A549 (cell line): ENCODE measurements at regions not wholly inside any gene's neighbourhood (a gene's known extent, or its start where the extent isn't known, plus 50 kb on each side); places are given as distances from the start of the nearest gene placed in this dataset.

Experiments used
- CEBPB ChIP-seq, 2 experiments: fragments of >200 bp in 1 of 2; sonication (Bioruptor Twin) in 1 of 2; formaldehyde crosslinking in 1 of 2; IDR thresholded peaks; 2 replicates each; pipeline ENCODE4 v1.6.1; 2012 to 2016
- CHD4 ChIP-seq: fragments of 200-600 bp; sonication (generic); IDR thresholded peaks from 2 replicates; pipeline ENCODE4 v1.6.1; 2016; ENCODE audit warnings: antibody characterized with exemption, mild to moderate bottlenecking, borderline replicate concordance
- CTCF ChIP-seq: fragments of >200 bp; sonication (Bioruptor Twin); formaldehyde crosslinking; IDR thresholded peaks from 3 replicates; pipeline ENCODE4 v1.5.1; 2016
- EHMT2 ChIP-seq: fragments of 200-600 bp; sonication (generic); IDR thresholded peaks from 2 replicates; pipeline ENCODE4 v1.6.1; 2016; ENCODE audit warnings: antibody characterized with exemption, low read depth, mild to moderate bottlenecking, moderate library complexity
- EP300 ChIP-seq, 2 experiments: fragments of >200 bp; sonication (Bioruptor Twin); formaldehyde crosslinking; IDR thresholded peaks; 2 replicates in 1 of 2; 3 replicates in 1 of 2; pipeline ENCODE4 v1.6.1; 2016 to 2017
- FOSL2 ChIP-seq, 2 experiments: fragments of 450-650 bp in 1 of 2; fragments of >200 bp in 1 of 2; sonication (Bioruptor Twin) in 1 of 2; formaldehyde crosslinking; IDR thresholded peaks; 2 replicates each; pipeline versions ENCODE4 v1.5.0 to v1.6.1; 2016 to 2020; ENCODE audit warnings: mild to moderate bottlenecking in 1 of 2, moderate library complexity in 1 of 2
- FOXS1 ChIP-seq: fragments of 250-450 bp; sonication (Bioruptor Pico); IDR thresholded peaks from 2 replicates; pipeline ENCODE4 v1.5.0; 2020; ENCODE audit warnings: mild to moderate bottlenecking, moderate library complexity
- JUN ChIP-seq, 2 experiments: fragments of >200 bp; sonication (Bioruptor Twin); formaldehyde crosslinking; IDR thresholded peaks; 2 replicates in 1 of 2; 3 replicates in 1 of 2; pipeline ENCODE4 v1.6.1; 2016 to 2017
- JUNB ChIP-seq: fragments of >200 bp; sonication (Bioruptor Twin); formaldehyde crosslinking; IDR thresholded peaks from 2 replicates; pipeline ENCODE4 v1.6.1; 2016
- MYC ChIP-seq: IDR thresholded peaks from 2 replicates; pipeline ENCODE4 v1.6.1; 2012; ENCODE audit warnings: mild to moderate bottlenecking, inconsistent platforms, low read length, improper control_type of control experiment, borderline replicate concordance
- PBX3 ChIP-seq: IDR thresholded peaks from 2 replicates; pipeline ENCODE4 v1.6.1; 2012
- POLR2A ChIP-seq: IDR thresholded peaks from 2 replicates; pipeline ENCODE4 v1.6.1; 2012; ENCODE audit warnings: mild to moderate bottlenecking, low read length
- SMC3 ChIP-seq: fragments of >200 bp; sonication (Bioruptor Twin); formaldehyde crosslinking; IDR thresholded peaks from 3 replicates; pipeline ENCODE4 v1.6.1; 2018; ENCODE audit warnings: inconsistent platforms
- ZFP36 ChIP-seq: fragments of 450-650 bp; IDR thresholded peaks from 2 replicates; pipeline ENCODE4 v1.6.1; 2014; ENCODE audit warnings: borderline replicate concordance; ENCODE audit not compliant: partially characterized antibody

GRCh38 chr5:6319116-6319515, 59.2 kb downstream of the MED10 start:
- TF ChIP-seq POLR2A (no peak), FOXS1 (CRISPR knock-in tag) (no peak), CTCF (no peak), JUNB (no peak), EHMT2 (no peak), EP300 (IDR thresholded peaks at IDR 0.05) (no peak), MYC (no peak), CEBPB (IDR thresholded peaks at IDR 0.05) (no peak), FOSL2 (IDR thresholded peaks at IDR 0.05) (no peak), FOSL2 (CRISPR knock-in tag; IDR thresholded peaks at IDR 0.05) (no peak), CHD4 (no peak), ZFP36 (no peak), PBX3 (no peak), JUN (IDR thresholded peaks at IDR 0.05) (no peak), SMC3 (no peak)
